A549 (cell line): ENCODE measurements at regions not wholly inside any gene's neighbourhood (a gene's known extent, or its start where the extent isn't known, plus 50 kb on each side); places are given as distances from the start of the nearest gene placed in this dataset.
"Not testable (repeated sequence)": the region's sequence is repeated elsewhere in the genome, so short reads cannot be mapped to it uniquely, and the experiment has no call there.

Experiments used
- ATAC-seq, 2 experiments: fragments of 200-7000 bp in 1 of 2; fragments of >200 bp in 1 of 2; cut with Nextera tagmentation in 1 of 2; cut with Tn5 transposase in 1 of 2; 3 replicates each; pipeline versions ENCODE4 v1.8.0 to v1.9.1; 2018 to 2020; ENCODE audit warnings: mild to moderate bottlenecking in 1 of 2, moderate library complexity in 1 of 2
- CTCF ChIA-PET: fragments of 300-600 bp; sonication (Branson Sonifier 250); formaldehyde crosslinking; extraction: SDS; loops from one replicate; lab custom pipeline; 2021; ENCODE audit warnings: antibody characterized with exemption, inconsistent platforms; lab: Yijun Ruan, JAX
- POLR2A ChIA-PET: fragments of 350-600 bp; formaldehyde crosslinking; extraction: SDS; loops from one replicate; lab custom pipeline; 2021; ENCODE audit warnings: antibody characterized with exemption, inconsistent platforms; lab: Yijun Ruan, JAX
- DNase-seq, 2 experiments: peaks; one replicate each; pipeline versions ENCODE4 v3.0.0 to v3.0.0-alpha.2; 2011 to 2016; ENCODE audit warnings: low read depth in 1 of 2, low spot score in 1 of 2
- FAIRE-seq: peaks from 2 replicates; lab custom pipeline; 2011; peaks lifted over from hg19 to GRCh38; lab: Jason Lieb, UNC
- H3K27ac ChIP-seq, 2 experiments: fragments of >200 bp; sonication (Bioruptor Twin); formaldehyde crosslinking; 3 replicates each; pipeline ENCODE4 v1.5.1; 2016 to 2017
- H3K4me1 ChIP-seq: fragments of >200 bp; sonication (Bioruptor Twin); formaldehyde crosslinking; 3 replicates; pipeline ENCODE4 v1.6.1; 2016
- H3K4me2 ChIP-seq: fragments of >200 bp; sonication (Bioruptor Twin); formaldehyde crosslinking; 3 replicates; pipeline ENCODE4 v1.6.1; 2016
- H3K4me3 ChIP-seq: fragments of >200 bp; sonication (Bioruptor Twin); formaldehyde crosslinking; 3 replicates; pipeline ENCODE4 v1.5.1; 2016
- H3K9me3 ChIP-seq: fragments of >200 bp; sonication (Bioruptor Twin); formaldehyde crosslinking; 3 replicates; pipeline ENCODE4 v1.6.1; 2016
- BHLHE40 ChIP-seq: IDR thresholded peaks from 2 replicates; pipeline ENCODE4 v1.6.1; 2012; ENCODE audit warnings: low read depth, low read length, inconsistent platforms
- CBX2 ChIP-seq: fragments of 200-600 bp; sonication (generic); IDR thresholded peaks from 2 replicates; pipeline ENCODE4 v1.6.1; 2016; ENCODE audit warnings: low read depth, mild to moderate bottlenecking, borderline replicate concordance
- CBX8 ChIP-seq: fragments of 200-600 bp; sonication (generic); IDR thresholded peaks from 2 replicates; pipeline ENCODE4 v1.6.1; 2016
- ELK1 ChIP-seq: fragments of 150-350 bp; IDR thresholded peaks from 2 replicates; pipeline ENCODE4 v1.6.1; 2014; ENCODE audit warnings: low read depth, mild to moderate bottlenecking, low read length
- EP300 ChIP-seq, 2 experiments: fragments of >200 bp; sonication (Bioruptor Twin); formaldehyde crosslinking; IDR thresholded peaks; 2 replicates in 1 of 2; 3 replicates in 1 of 2; pipeline ENCODE4 v1.6.1; 2016 to 2017
- FOSB ChIP-seq: fragments of 250-450 bp; sonication (Bioruptor Pico); IDR thresholded peaks from 2 replicates; pipeline ENCODE4 v1.5.0; 2020; ENCODE audit warnings: mild to moderate bottlenecking, moderate library complexity
- FOXS1 ChIP-seq: fragments of 250-450 bp; sonication (Bioruptor Pico); IDR thresholded peaks from 2 replicates; pipeline ENCODE4 v1.5.0; 2020; ENCODE audit warnings: mild to moderate bottlenecking, moderate library complexity
- HES2 ChIP-seq: fragments of >200 bp; sonication (Bioruptor Twin); formaldehyde crosslinking; IDR thresholded peaks from 2 replicates; pipeline ENCODE4 v1.6.1; 2016
- HOXA7 ChIP-seq: fragments of 250-450 bp; sonication (Bioruptor Pico); IDR thresholded peaks from 2 replicates; pipeline ENCODE4 v1.5.0; 2020; ENCODE audit warnings: mild to moderate bottlenecking, moderate library complexity
- HOXB13 ChIP-seq: fragments of 250-450 bp; sonication (Bioruptor Pico); IDR thresholded peaks from 2 replicates; pipeline ENCODE4 v1.5.0; 2020; ENCODE audit warnings: low read depth, mild to moderate bottlenecking, moderate library complexity
- JUN ChIP-seq, 2 experiments: fragments of >200 bp; sonication (Bioruptor Twin); formaldehyde crosslinking; IDR thresholded peaks; 2 replicates in 1 of 2; 3 replicates in 1 of 2; pipeline ENCODE4 v1.6.1; 2016 to 2017
- JUNB ChIP-seq: fragments of >200 bp; sonication (Bioruptor Twin); formaldehyde crosslinking; IDR thresholded peaks from 2 replicates; pipeline ENCODE4 v1.6.1; 2016
- MAFK ChIP-seq: fragments of 450-650 bp; IDR thresholded peaks from 2 replicates; pipeline ENCODE4 v1.6.1; 2014; ENCODE audit not compliant: partially characterized antibody
- NFE2L2 ChIP-seq: fragments of 150-350 bp; conservative IDR thresholded peaks from 2 replicates; pipeline ENCODE4 v1.6.1; 2014; ENCODE audit warnings: low read length
- NPAS2 ChIP-seq: fragments of 250-450 bp; sonication (Bioruptor Pico); IDR thresholded peaks from 2 replicates; pipeline ENCODE4 v1.8.0; 2022; ENCODE audit warnings: mild to moderate bottlenecking, moderate library complexity, borderline replicate concordance
- NR3C1 ChIP-seq: fragments of >200 bp; sonication (Bioruptor Twin); formaldehyde crosslinking; IDR thresholded peaks from 3 replicates; pipeline ENCODE4 v1.6.1; 2017
- POLR2AphosphoS2 ChIP-seq: conservative IDR thresholded peaks from 2 replicates; pipeline ENCODE4 v1.6.1; 2012; ENCODE audit warnings: low read length, improper control_type of control experiment, inconsistent platforms
- RCOR1 ChIP-seq: fragments of 150-350 bp; IDR thresholded peaks from 2 replicates; pipeline ENCODE4 v1.6.1; 2014; ENCODE audit warnings: antibody characterized with exemption, low read length, low read depth
- RFX5 ChIP-seq: fragments of 450-650 bp; IDR thresholded peaks from 2 replicates; pipeline ENCODE4 v1.7.1; 2014; ENCODE audit warnings: antibody characterized with exemption, mild to moderate bottlenecking, moderate library complexity
- ZC3H11A ChIP-seq: fragments of 450-650 bp; IDR thresholded peaks from 2 replicates; pipeline ENCODE4 v1.6.1; 2014; ENCODE audit warnings: antibody characterized with exemption, mild to moderate bottlenecking
- ZSCAN20 ChIP-seq: fragments of 250-450 bp; sonication (Bioruptor Pico); IDR thresholded peaks from 2 replicates; pipeline ENCODE4 v1.8.0; 2022; ENCODE audit warnings: mild to moderate bottlenecking, moderate library complexity
- WGBS: methylation state at CpG from one replicate; pipeline ENCODE4 v1.1.6; 2017; ENCODE audit errors: missing lambda C conversion rate; 5-methylcytosine and 5-hydroxymethylcytosine counted together

GRCh38 chr15:79615754-79616153 lies 183.6 kb downstream of the MINAR1 start:
- no peak for DNase-seq
- FAIRE-seq = no peak
- CTCF ChIA-PET = interaction anchor here (1.3 kb wide), 1 partner anchor 9 kb away, joined by 3 read pairs; no protein-coding TSS in a partner anchor
- no peak overlapping the region for H3K4me2 ChIP-seq
- TF ChIP-seq MAFK (peak; percentile 79), JUN (IDR thresholded peaks at IDR 0.05) (no peak)
- TF ChIP-seq, all 56 proteins: peak for 1
- POLR2A ChIA-PET = no interaction called here
- ATAC-seq = no peak
- Histone ChIP-seq H3K4me1 (no peaks in the 10 kb centered on the region), H3K9me3 (no peaks in the 10 kb centered on the region), H3K27ac (no peak overlapping the region), H3K4me3 (no peak overlapping the region)
- 55% methylated on average over 4 of the region's 4 CpGs for WGBS

GRCh38 chr15:79617071-79617470 lies 184.9 kb downstream of the MINAR1 start:
- ChIA-PET POLR2A (no interaction called here), CTCF (no interaction called here)
- no peak for ATAC-seq

GRCh38 chr15:79620112-79620857 lies 188.1 kb downstream of the MINAR1 start:
- WGBS = 40% methylated on average over 4 of the region's 4 CpGs
- no peak overlapping the region for H3K4me2 ChIP-seq
- H3K4me1 ChIP-seq = no peaks in the 10 kb centered on the region
- H3K27ac ChIP-seq = no peak overlapping the region
- ChIA-PET CTCF (interaction anchor here (1.1 to 1.4 kb wide), 3 partner anchors 11 to 239 kb away, joined by 3 to 4 read pairs (median 3); no protein-coding TSS in a partner anchor), POLR2A (no interaction called here)
- FAIRE-seq (peak; percentile 77), DNase-seq (no peak)
- no peak overlapping the region for H3K4me3 ChIP-seq
- TF ChIP-seq JUNB = no peak
- no peak for TF ChIP-seq RFX5
- TF ChIP-seq FOSB (CRISPR knock-in tag) = no peak
- no peak for TF ChIP-seq ZSCAN20 (CRISPR knock-in tag)
- no peak for TF ChIP-seq ZC3H11A
- TF ChIP-seq NPAS2 (CRISPR knock-in tag) = no peak
- TF ChIP-seq BHLHE40 = no peak
- TF ChIP-seq HOXB13 (CRISPR knock-in tag) = no peak
- TF ChIP-seq CBX8 = no peak
- TF ChIP-seq RCOR1 = no peak
- TF ChIP-seq EP300 (IDR thresholded peaks at IDR 0.05) = no peak
- no peak for TF ChIP-seq POLR2AphosphoS2
- TF ChIP-seq ELK1 = no peak
- TF ChIP-seq FOXS1 (CRISPR knock-in tag) = no peak
- no peak for TF ChIP-seq HES2
- TF ChIP-seq NR3C1 = no peak
- TF ChIP-seq MAFK = no peak
- no peak for TF ChIP-seq HOXA7 (CRISPR knock-in tag)
- TF ChIP-seq, all 56 proteins: peak for 0
- no peak for ATAC-seq
- no peaks in the 10 kb centered on the region for H3K9me3 ChIP-seq

More at GRCh38 chr15:79617071-79617470, 184.9 kb downstream of the MINAR1 start:
- Histone ChIP-seq H3K4me1 (no peaks in the 10 kb centered on the region), H3K4me2 (no peak overlapping the region), H3K9me3 (no peaks in the 10 kb centered on the region), H3K4me3 (no peak overlapping the region), H3K27ac (no peak overlapping the region)
- DNase-seq (no peak), FAIRE-seq (peak; percentile 28)
- TF ChIP-seq NFE2L2 (no peak), CBX2 (no peak), POLR2AphosphoS2 (no peak), FOSB (CRISPR knock-in tag) (no peak)

GRCh38 chr15:79621805-79622204 lies 189.7 kb downstream of the MINAR1 start:
- CTCF ChIA-PET = interaction anchor here (1.1 kb wide), 1 partner anchor 18 kb away, joined by 3 read pairs; no protein-coding TSS in a partner anchor
- ATAC-seq, H3K27ac ChIP-seq, H3K4me2 ChIP-seq, H3K4me1 ChIP-seq, H3K4me3 ChIP-seq, H3K9me3 ChIP-seq, DNase-seq, FAIRE-seq, POLR2A ChIA-PET: not testable (repeated sequence)
- WGBS = 65% methylated on average over 3 of the region's 3 CpGs
